HepG2 (cell line): ENCODE measurements at regions not wholly inside any gene's neighbourhood (a gene's known extent, or its start where the extent isn't known, plus 50 kb on each side); places are given as distances from the start of the nearest gene placed in this dataset.

Experiments used
- ATAC-seq: fragments of 200-7000 bp; cut with Tn5 transposase; 3 replicates; pipeline ENCODE4 v1.9.1; 2020; ENCODE audit warnings: mild to moderate bottlenecking, moderate library complexity
- BruUV-seq: library from RNA; stranded (reverse); fragments of 400-500 nt; replicated peaks from 2 replicates; lab custom pipeline; 2021; lab: Mats Ljungman, UMichigan
- CTCF ChIA-PET: fragments of 300-600 bp; formaldehyde crosslinking; extraction: SDS; loops from one replicate; lab custom pipeline; 2021; ENCODE audit warnings: low total read pairs, inconsistent platforms, low intra/inter-chr PET ratio; lab: Yijun Ruan, JAX
- POLR2A ChIA-PET: fragments of 350-600 bp; sonication (Branson Sonifier 250); formaldehyde crosslinking; loops from one replicate; lab custom pipeline; 2020; ENCODE audit warnings: antibody characterized with exemption, inconsistent platforms; lab: Yijun Ruan, JAX
- DNase-seq: peaks from one replicate; pipeline ENCODE4 v3.0.0-alpha.2; 2015; ENCODE audit warnings: low spot score
- FAIRE-seq: peaks from 3 replicates; lab custom pipeline; 2011; peaks lifted over from hg19 to GRCh38; lab: Jason Lieb, UNC
- H2AFZ ChIP-seq: one replicate; pipeline ENCODE4 v1.6.1; 2011; ENCODE audit warnings: low read length, inconsistent platforms
- H3K27ac ChIP-seq: fragments of 300-600 bp; 3 replicates; pipeline ENCODE4 v1.8.0; 2011; ENCODE audit warnings: mixed run types, mild to moderate bottlenecking, mixed read lengths, low read length, inconsistent platforms; ENCODE audit not compliant: insufficient read depth; ENCODE audit errors: extremely low read length
- H3K27me3 ChIP-seq, 2 experiments: fragments of 200-600 bp in 1 of 2; 2 replicates in 1 of 2; 3 replicates in 1 of 2; pipeline versions ENCODE4 v1.6.0 to v1.8.0; 2011; ENCODE audit warnings: low read length in 2 of 2, mild to moderate bottlenecking in 2 of 2, moderate library complexity in 2 of 2, inconsistent platforms in 1 of 2; ENCODE audit not compliant: insufficient read depth in 2 of 2, control insufficient read depth in 1 of 2
- H3K36me3 ChIP-seq, 2 experiments: fragments of 200-600 bp in 1 of 2; replicated peaks in 1 of 2; 2 replicates in 1 of 2; 3 replicates in 1 of 2; pipeline versions ENCODE4 v1.5.1 to v1.8.0; 2011; ENCODE audit warnings: low read length in 2 of 2, inconsistent platforms in 1 of 2; ENCODE audit not compliant: insufficient read depth in 2 of 2, control insufficient read depth in 1 of 2
- H3K4me1 ChIP-seq: 2 replicates; pipeline ENCODE4 v1.5.1; 2012; ENCODE audit warnings: low read length, inconsistent platforms; ENCODE audit not compliant: insufficient read depth
- H3K4me2 ChIP-seq: 2 replicates; pipeline ENCODE4 v1.6.0; 2011; ENCODE audit warnings: low read depth, low read length, inconsistent platforms
- H3K4me3 ChIP-seq, 3 experiments: fragments of 200-600 bp in 1 of 3; sonication (generic), shearing (Covaris generic) in 1 of 3; replicated peaks in 1 of 3; 2 replicates each; pipeline ENCODE4 v1.5.1; 2011 to 2016; ENCODE audit warnings: low read length in 3 of 3, inconsistent platforms in 2 of 3, low read depth in 2 of 3, mild to moderate bottlenecking in 2 of 3, control low read depth in 1 of 3, mixed read lengths in 1 of 3; ENCODE audit not compliant: insufficient read depth in 1 of 3
- H3K79me2 ChIP-seq: one replicate; pipeline ENCODE4 v1.6.1; 2011; ENCODE audit warnings: low read length, inconsistent platforms; ENCODE audit not compliant: insufficient read depth
- H3K9ac ChIP-seq: 2 replicates; pipeline ENCODE4 v1.6.0; 2011; ENCODE audit warnings: mild to moderate bottlenecking, low read depth, low read length, inconsistent platforms; ENCODE audit not compliant: insufficient read depth
- H3K9me3 ChIP-seq: 2 replicates; pipeline ENCODE4 v1.5.1; 2012; ENCODE audit warnings: mild to moderate bottlenecking, low read length
- H4K20me1 ChIP-seq: 2 replicates; pipeline ENCODE4 v1.6.0; 2011; ENCODE audit warnings: inconsistent platforms, mild to moderate bottlenecking, low read length, moderate library complexity; ENCODE audit not compliant: insufficient read depth
- CTCF ChIP-seq: sonication (generic); formaldehyde crosslinking; IDR thresholded peaks from 2 replicates; pipeline ENCODE4 v1.5.0; 2020; ENCODE audit warnings: mild to moderate bottlenecking, missing genetic modification reagents, moderate library complexity
- HBP1 ChIP-seq: IDR thresholded peaks from 2 replicates; pipeline ENCODE4 v1.6.1; 2016; ENCODE audit warnings: low read depth, control low read depth
- MAFK ChIP-seq, 2 experiments: IDR thresholded peaks in 1 of 2; conservative IDR thresholded peaks in 1 of 2; 2 replicates each; pipeline ENCODE4 v1.6.1; 2011; ENCODE audit warnings: improper control_type of control experiment in 2 of 2, low read length in 2 of 2
- NFE2L2 ChIP-seq: fragments of 150-350 bp; IDR thresholded peaks from 2 replicates; pipeline ENCODE4 v1.6.1; 2014; ENCODE audit warnings: low read length
- SP2 ChIP-seq: sonication (generic); formaldehyde crosslinking; IDR thresholded peaks from 2 replicates; pipeline ENCODE4 v1.5.1; 2020; ENCODE audit warnings: mild to moderate bottlenecking, missing genetic modification reagents
- ZNF567 ChIP-seq: sonication (generic); formaldehyde crosslinking; IDR thresholded peaks from 2 replicates; pipeline ENCODE4 v1.8.1; 2023; ENCODE audit warnings: mild to moderate bottlenecking, missing genetic modification reagents, borderline replicate concordance
- WGBS: methylation state at CpG from one replicate; pipeline ENCODE4 v1.1.6; 2017; ENCODE audit warnings: low lambda C conversion rate; 5-methylcytosine and 5-hydroxymethylcytosine counted together
- in situ Hi-C: cut with HindIII; loops from 2 replicates; pipeline ENCODE4 v1.10.0; 2017; ENCODE audit warnings: low pct_unique_long_range_greater_than_20kb; ENCODE audit not compliant: extremely low pct_ligation_motif_present
- intact Hi-C: fragments of 100-400 bp; cut with micrococcal nuclease; formaldehyde crosslinking; loops from one replicate; pipeline ENCODE4 v1.10.0; 2022; ENCODE audit not compliant: unreplicated experiment

GRCh38 chr5:117077142-117077541 is 502.5 kb upstream of the SEMA6A start:
- FAIRE-seq = no peak
- no peaks in the 10 kb centered on the region for H3K9me3 ChIP-seq
- in situ Hi-C loops = no loop called here
- no TSS peak for BruUV-seq
- ChIA-PET CTCF (no interaction called here), POLR2A (no interaction called here)
- no peaks in the 10 kb centered on the region for H4K20me1 ChIP-seq
- 0% methylated on average over 2 of the region's 2 CpGs for WGBS
- peak; percentile 3 for DNase-seq
- no peak overlapping the region for H2AFZ ChIP-seq
- no peak overlapping the region for H3K4me3 ChIP-seq
- H3K4me2 ChIP-seq = no peak overlapping the region
- intact Hi-C loops = no loop called here
- no peak for ATAC-seq
- no peak overlapping the region for H3K9ac ChIP-seq
- no peak for TF ChIP-seq ZNF567 (CRISPR knock-in tag)
- peak; percentile 21; the same call in 1 of the 2 replicates for TF ChIP-seq CTCF (CRISPR knock-in tag)
- TF ChIP-seq HBP1 (CRISPR knock-in tag) = no peak
- TF ChIP-seq NFE2L2 = peak; percentile 26; the same call in 1 of the 2 replicates
- TF ChIP-seq SP2 = no peak
- 0 out of 4 replicates have a peak, but pooled peaks of 1 of the 2 experiments have one; percentile 14 for TF ChIP-seq MAFK (conservative IDR thresholded peaks at IDR 0.05 in 1 of 2, IDR thresholded peaks at IDR 0.05 in 1 of 2; ENCODE audit: low read length in 2 of 2)
- no peaks in the 10 kb centered on the region for H3K36me3 ChIP-seq
- no peaks in the 10 kb centered on the region for H3K79me2 ChIP-seq
- no peaks in the 10 kb centered on the region for H3K27me3 ChIP-seq
- no peak overlapping the region for H3K27ac ChIP-seq
- H3K4me1 ChIP-seq = no peaks in the 10 kb centered on the region
